ENCODE measurements at regions not wholly inside any gene's neighbourhood (a gene's known extent, or its start where the extent isn't known, plus 50 kb on each side); places are given as distances from the start of the nearest gene placed in this dataset.
"Not testable (repeated sequence)": the region's sequence is repeated elsewhere in the genome, so short reads cannot be mapped to it uniquely, and the experiment has no call there.

DNA sequence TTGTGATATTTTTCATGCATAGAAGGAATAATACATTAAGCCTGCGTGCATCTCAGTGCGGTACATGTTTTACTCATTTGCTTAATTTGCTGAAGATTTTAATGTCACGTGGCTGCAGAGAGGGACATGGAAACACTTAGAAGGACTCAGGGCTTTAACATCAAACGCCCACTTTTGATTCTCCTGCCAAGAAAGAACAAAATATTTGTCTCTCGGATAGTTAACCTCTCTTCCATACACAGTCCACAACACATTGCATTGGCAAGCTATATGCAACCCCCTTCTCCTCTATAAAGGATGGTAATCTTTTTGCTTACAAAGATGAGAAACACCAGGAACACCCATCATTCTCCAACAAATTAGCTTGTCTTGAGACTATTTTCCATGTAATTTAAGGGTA lies 148.0 kb upstream of the NRP1 start:
- Histone ChIP-seq H3K27me3 (ENCODE audit: insufficient read depth, low read length) (no peaks in the 10 kb centered on the region), H4K20me1 (ENCODE audit: insufficient read depth, low read length) (no peaks in the 10 kb centered on the region), H3K4me2 (ENCODE audit: insufficient read depth, low read length) (no peak overlapping the region), H3K4me1 (ENCODE audit: insufficient read depth, low read length) (no peaks in the 10 kb centered on the region), H3K27ac (ENCODE audit: low read depth, low read length) (no peak overlapping the region), H3K79me2 (ENCODE audit: insufficient read depth, low read length) (no peaks in the 10 kb centered on the region), H3K4me3 (ENCODE audit: insufficient read depth, low read length) (no peak overlapping the region), H2AFZ (ENCODE audit: low read length) (no peak overlapping the region), H3K9me3 (ENCODE audit: low read depth, low read length) (no peaks in the 10 kb centered on the region), H3K36me3 (ENCODE audit: insufficient read depth, low read length) (no peaks in the 10 kb centered on the region)
- TF ChIP-seq CTCF (IDR thresholded peaks at IDR 0.05; ENCODE audit: extremely low read depth, low read depth, low read length) = no peak
- no peak for DNase-seq (ENCODE audit: insufficient read length, low spot score, missing footprints)

DNA sequence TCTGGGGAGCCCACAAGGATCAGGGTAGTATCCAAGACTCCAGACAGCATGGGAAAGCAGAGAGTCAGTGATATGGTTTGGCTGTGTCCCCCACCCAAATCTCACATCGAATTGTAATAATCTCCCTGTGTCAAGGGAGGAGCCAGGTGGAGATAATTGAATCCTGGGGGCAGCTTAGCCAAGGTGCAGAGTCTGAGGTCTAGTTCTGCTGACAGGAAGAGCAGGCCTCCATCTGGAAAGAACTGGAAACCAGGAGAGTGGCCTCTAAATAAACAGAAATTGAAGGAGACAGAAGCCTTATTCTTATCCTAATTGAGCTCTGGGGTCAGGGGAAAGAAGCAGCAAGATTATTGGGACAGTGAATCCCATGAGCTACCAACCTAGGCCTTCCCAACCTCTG lies 146.7 kb upstream of the NRP1 start:
- Histone ChIP-seq H3K27me3 (ENCODE audit: insufficient read depth, low read length) (no peaks in the 10 kb centered on the region), H2AFZ (ENCODE audit: low read length) (no peak overlapping the region), H3K9me3 (ENCODE audit: low read depth, low read length) (no peaks in the 10 kb centered on the region), H3K4me1 (ENCODE audit: insufficient read depth, low read length) (no peaks in the 10 kb centered on the region), H4K20me1 (ENCODE audit: insufficient read depth, low read length) (no peaks in the 10 kb centered on the region), H3K4me2 (ENCODE audit: insufficient read depth, low read length) (no peak overlapping the region), H3K36me3 (ENCODE audit: insufficient read depth, low read length) (no peaks in the 10 kb centered on the region), H3K79me2 (ENCODE audit: insufficient read depth, low read length) (no peaks in the 10 kb centered on the region), H3K4me3 (ENCODE audit: insufficient read depth, low read length) (no peak overlapping the region), H3K27ac (ENCODE audit: low read depth, low read length) (no peak overlapping the region)
- TF ChIP-seq CTCF (IDR thresholded peaks at IDR 0.05; ENCODE audit: extremely low read depth, low read depth, low read length) = no peak
- DNase-seq (ENCODE audit: insufficient read length, low spot score, missing footprints) = no peak

DNA sequence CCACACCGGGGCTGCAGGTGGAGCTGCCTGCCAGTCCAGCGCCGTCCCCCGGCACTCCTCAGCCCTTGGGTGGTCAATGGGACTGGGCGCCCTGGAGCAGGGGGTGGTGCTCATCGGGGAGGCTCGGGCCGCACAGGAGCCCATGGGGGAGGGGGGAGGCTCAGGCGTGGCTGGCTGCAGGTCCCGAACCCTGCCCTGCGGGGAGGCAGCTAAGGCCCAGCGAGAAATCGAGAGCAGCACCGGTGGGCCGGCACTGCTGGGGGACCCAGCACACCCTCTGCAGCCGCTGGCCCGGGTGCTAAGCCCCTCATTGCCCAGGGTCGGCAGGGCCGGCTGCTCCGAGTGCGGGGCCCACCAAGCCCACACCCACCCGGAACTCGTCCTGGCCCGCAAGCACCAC lies 145.9 kb upstream of the NRP1 start:
- not testable (repeated sequence) for H3K4me1 ChIP-seq (ENCODE audit: insufficient read depth, low read length); H3K79me2 ChIP-seq (ENCODE audit: insufficient read depth, low read length); H3K27ac ChIP-seq (ENCODE audit: low read depth, low read length); DNase-seq (ENCODE audit: insufficient read length, low spot score, missing footprints); H3K4me3 ChIP-seq (ENCODE audit: insufficient read depth, low read length); H3K36me3 ChIP-seq (ENCODE audit: insufficient read depth, low read length); H2AFZ ChIP-seq (ENCODE audit: low read length); H4K20me1 ChIP-seq (ENCODE audit: insufficient read depth, low read length); H3K27me3 ChIP-seq (ENCODE audit: insufficient read depth, low read length); H3K4me2 ChIP-seq (ENCODE audit: insufficient read depth, low read length); H3K9me3 ChIP-seq (ENCODE audit: low read depth, low read length)

DNA sequence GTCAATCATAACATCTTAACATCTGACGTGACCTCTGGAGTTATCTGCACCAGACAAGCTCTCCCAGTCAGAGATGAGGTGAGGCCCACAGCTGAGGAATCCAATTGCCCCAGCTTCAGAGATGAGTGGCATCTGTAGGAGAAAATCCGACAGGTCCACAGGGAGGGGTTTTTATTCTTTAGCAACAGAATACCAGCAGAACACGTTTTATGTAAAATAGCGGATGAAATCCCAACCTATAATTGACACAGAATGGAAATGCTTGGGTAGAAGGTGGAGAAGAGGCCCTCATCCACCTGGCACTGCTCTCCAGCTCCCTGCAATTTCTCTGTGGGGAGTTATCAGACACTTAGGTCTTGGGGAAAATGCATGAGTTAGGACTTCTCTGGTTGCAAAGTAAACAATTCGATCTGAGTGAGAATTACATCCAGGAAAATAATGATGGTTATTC lies 144.2 kb upstream of the NRP1 start:
- no peaks in the 10 kb centered on the region for H3K9me3 ChIP-seq (ENCODE audit: low read depth, low read length)
- no peak for TF ChIP-seq CTCF (IDR thresholded peaks at IDR 0.05; ENCODE audit: extremely low read depth, low read depth, low read length)
- H3K27me3 ChIP-seq (ENCODE audit: insufficient read depth, low read length) = no peaks in the 10 kb centered on the region
- no peaks in the 10 kb centered on the region for H3K79me2 ChIP-seq (ENCODE audit: insufficient read depth, low read length)
- no peak for DNase-seq (ENCODE audit: insufficient read length, low spot score, missing footprints)
- no peak overlapping the region for H2AFZ ChIP-seq (ENCODE audit: low read length)
- H3K36me3 ChIP-seq (ENCODE audit: insufficient read depth, low read length) = no peaks in the 10 kb centered on the region
- no peaks in the 10 kb centered on the region for H4K20me1 ChIP-seq (ENCODE audit: insufficient read depth, low read length)
- H3K4me3 ChIP-seq (ENCODE audit: insufficient read depth, low read length) = no peak overlapping the region
- no peaks in the 10 kb centered on the region for H3K4me1 ChIP-seq (ENCODE audit: insufficient read depth, low read length)
- H3K27ac ChIP-seq (ENCODE audit: low read depth, low read length) = no peak overlapping the region
- H3K4me2 ChIP-seq (ENCODE audit: insufficient read depth, low read length) = no peak overlapping the region

Data from osteoblast (primary cell).